ENCODE measurements at regions not wholly inside any gene's neighbourhood (a gene's known extent, or its start where the extent isn't known, plus 50 kb on each side); places are given as distances from the start of the nearest gene placed in this dataset.

DNA sequence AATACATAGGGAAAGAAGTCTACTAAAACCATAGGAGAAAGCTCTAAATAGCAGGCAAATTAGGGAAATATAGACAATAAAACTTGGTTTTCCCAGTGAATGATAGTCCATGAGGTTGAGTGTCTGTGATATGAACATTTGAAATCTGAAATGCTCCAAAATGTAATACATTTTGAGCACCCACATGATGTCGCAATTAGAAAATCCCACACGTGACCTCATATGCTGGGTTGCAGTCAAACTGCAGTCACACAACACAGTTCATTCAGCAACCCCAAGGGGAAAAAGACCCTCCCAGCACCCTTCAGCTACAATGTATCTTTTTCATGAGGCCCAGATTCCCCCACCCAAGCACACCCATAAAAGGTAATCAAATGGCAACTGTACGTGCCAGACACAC lies 155.6 kb downstream of the BTC start:
- no peak for DNase-seq (ENCODE audit: low read depth, low spot score)

DNA sequence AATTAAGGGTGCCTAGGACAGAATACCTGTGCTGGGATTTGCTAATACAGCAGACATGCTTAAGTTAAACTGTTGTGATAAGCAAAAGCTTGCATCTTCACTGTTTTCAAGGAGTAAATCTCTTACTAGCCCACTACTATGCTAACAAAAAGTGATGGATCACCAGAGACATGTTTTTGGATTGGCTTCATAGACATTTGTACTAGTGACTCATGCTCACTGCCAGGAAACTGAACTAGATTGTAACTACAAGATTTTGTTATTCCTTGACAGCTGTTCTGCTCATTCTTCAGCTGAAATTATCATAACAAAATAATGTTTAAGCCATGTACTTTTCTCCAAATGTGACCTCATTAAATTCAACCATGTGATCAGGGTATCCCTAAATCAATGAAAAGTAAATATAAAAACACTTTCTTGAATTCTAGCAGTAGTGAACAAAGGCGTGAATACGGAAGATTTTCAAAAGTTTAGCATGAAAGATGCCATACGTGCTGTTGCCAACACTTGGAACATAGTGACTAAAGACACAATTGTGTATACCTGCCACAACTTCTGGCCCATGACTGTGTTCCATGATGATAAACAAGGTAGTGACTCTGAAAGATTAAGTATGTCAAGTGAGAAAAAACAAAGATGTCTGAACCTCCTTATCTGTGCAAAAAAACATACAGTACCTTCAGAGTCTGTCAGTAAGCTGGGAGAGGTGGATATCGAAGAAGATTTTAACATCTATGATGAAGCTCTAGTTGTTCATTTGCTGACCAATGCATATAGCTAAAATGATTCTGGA lies 154.0 kb downstream of the BTC start:
- DNase-seq (ENCODE audit: low read depth, low spot score): peak; percentile 87
- TF ChIP-seq, protein P1, sequence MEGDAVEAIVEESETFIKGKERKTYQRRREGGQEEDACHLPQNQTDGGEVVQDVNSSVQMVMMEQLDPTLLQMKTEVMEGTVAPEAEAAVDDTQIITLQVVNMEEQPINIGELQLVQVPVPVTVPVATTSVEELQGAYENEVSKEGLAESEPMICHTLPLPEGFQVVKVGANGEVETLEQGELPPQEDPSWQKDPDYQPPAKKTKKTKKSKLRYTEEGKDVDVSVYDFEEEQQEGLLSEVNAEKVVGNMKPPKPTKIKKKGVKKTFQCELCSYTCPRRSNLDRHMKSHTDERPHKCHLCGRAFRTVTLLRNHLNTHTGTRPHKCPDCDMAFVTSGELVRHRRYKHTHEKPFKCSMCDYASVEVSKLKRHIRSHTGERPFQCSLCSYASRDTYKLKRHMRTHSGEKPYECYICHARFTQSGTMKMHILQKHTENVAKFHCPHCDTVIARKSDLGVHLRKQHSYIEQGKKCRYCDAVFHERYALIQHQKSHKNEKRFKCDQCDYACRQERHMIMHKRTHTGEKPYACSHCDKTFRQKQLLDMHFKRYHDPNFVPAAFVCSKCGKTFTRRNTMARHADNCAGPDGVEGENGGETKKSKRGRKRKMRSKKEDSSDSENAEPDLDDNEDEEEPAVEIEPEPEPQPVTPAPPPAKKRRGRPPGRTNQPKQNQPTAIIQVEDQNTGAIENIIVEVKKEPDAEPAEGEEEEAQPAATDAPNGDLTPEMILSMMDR (IDR thresholded peaks at IDR 0.05; ENCODE audit: low read depth, low read length): no peak
- in situ Hi-C loops (cut with HindIII; ENCODE audit: low sequenced_read_pairs): no loop called here
- H3K4me3 ChIP-seq (ENCODE audit: low read depth, low read length): no peak overlapping the region

More for the DNA sequence above, 155.6 kb downstream of the BTC start:
- TF ChIP-seq, protein P1 (IDR thresholded peaks at IDR 0.05; ENCODE audit: low read depth, low read length): no peak
- in situ Hi-C loops (cut with HindIII; ENCODE audit: low sequenced_read_pairs): no loop called here
- H3K4me3 ChIP-seq (ENCODE audit: low read depth, low read length): no peak overlapping the region

DNA sequence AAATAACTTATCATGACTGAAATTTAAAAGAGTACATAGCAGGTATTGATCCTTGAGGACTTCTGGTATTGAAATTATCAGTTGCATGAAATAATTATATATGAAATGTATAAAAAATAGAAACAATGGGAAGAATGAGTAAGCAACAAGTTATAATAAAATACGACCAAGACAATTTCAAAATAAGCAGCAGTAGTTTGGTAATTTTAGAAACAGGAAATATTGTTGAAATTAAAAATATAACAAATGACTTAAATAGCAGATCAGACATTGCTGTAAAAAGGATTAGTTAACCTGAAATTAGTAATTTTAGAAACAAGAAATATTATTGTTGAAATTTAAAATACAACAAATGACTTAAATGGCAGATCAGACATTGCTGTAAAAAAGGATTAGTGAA lies 152.3 kb downstream of the BTC start:
- TF ChIP-seq, protein P1 (IDR thresholded peaks at IDR 0.05; ENCODE audit: low read depth, low read length): no peak
- no peak for DNase-seq (ENCODE audit: low read depth, low spot score)
- H3K4me3 ChIP-seq (ENCODE audit: low read depth, low read length): no peak overlapping the region
- in situ Hi-C loops (cut with HindIII; ENCODE audit: low sequenced_read_pairs): no loop called here

DNA sequence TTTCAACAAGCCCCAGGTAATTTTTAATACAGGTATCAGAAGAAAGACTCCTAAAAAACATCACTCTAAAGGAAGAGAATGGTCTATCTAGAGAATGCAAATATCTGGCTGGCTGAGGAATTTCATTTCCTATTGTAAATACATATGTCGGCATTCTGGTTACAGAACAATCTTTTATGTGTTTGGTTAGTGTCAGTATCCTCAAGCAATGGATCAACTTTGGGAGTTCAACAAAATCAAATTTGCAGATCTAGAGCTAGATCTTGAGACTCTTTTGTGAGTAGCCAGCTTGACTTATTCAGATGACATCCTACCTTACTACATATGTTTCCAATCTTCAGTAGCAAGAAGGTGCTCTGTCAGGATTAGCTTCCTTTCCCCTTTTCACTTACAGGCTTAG lies 145.1 kb downstream of the BTC start:
- in situ Hi-C loops (cut with HindIII; ENCODE audit: low sequenced_read_pairs): no loop called here
- TF ChIP-seq, protein P1 (IDR thresholded peaks at IDR 0.05; ENCODE audit: low read depth, low read length): no peak
- DNase-seq (ENCODE audit: low read depth, low spot score): no peak
- H3K4me3 ChIP-seq (ENCODE audit: low read depth, low read length): no peak overlapping the region

DNA sequence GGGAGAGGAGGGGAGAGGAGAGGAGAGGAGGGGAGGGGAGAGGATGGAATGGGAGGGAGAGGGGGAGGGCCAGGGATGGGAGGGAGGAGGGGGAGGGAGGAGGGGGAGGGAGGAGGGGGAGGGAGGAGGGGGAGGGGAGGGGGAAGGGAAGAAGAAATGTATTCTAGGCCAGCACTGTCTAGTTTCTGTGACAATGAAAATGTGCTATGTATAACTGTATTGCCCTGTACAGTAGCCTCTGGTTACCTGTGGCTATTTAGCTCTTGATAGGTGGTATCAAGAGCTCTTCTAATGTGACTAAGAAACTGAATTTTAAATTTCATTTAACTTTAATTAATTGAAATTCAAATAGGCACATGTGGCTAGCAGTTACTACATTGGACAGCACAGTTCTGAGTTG lies 143.1 kb downstream of the BTC start:
- no peak for DNase-seq (ENCODE audit: low read depth, low spot score)
- H3K4me3 ChIP-seq (ENCODE audit: low read depth, low read length): no peak overlapping the region
- TF ChIP-seq, protein P1 (IDR thresholded peaks at IDR 0.05; ENCODE audit: low read depth, low read length): no peak
- in situ Hi-C loops (cut with HindIII; ENCODE audit: low sequenced_read_pairs): no loop called here

DNA sequence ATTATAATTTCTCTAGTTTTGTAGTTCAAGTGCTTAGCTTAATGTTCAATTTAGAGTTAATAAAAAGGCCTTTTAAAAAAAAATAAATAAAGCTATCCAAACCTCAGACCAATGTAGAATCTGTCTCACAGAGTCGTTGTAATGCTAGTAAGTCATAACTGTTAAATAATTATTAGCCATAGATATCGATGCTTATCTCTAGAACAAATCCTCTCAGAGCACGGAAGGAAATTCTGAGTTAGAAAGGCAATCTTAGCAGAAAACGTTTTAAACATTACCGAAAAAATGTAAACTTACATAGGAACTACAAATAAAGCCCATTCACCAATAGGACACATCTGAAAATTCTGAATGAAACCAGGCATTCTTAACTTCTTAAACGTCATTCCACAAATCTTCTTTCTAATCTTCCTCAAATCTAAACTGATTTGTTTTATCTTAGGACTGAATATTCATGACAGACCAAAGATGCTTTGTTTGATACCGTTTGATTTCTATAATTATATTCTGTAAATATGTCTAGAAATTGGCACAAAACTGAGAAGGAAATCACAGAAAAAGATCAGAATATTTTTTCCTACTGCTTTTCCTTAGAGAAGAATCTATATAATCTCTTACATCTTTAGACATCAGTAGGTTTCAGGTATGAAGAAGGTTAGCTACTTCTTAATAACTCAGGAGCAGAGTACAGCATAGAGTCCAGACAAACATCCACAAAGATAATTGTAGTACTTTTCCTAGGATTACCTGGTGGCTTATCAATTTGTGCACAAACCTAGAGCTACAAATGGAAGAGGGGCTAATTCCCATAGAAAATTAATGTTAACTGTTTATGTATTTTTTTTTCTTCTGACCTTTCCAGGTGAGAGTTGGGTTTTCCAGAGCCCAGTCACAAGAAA lies 140.7 kb downstream of the BTC start:
- TF ChIP-seq, protein P1 (IDR thresholded peaks at IDR 0.05; ENCODE audit: low read depth, low read length): no peak
- DNase-seq (ENCODE audit: low read depth, low spot score): no peak

More for the DNA sequence above, 140.7 kb downstream of the BTC start:
- in situ Hi-C loops (cut with HindIII; ENCODE audit: low sequenced_read_pairs): no loop called here
- no peak overlapping the region for H3K4me3 ChIP-seq (ENCODE audit: low read depth, low read length)

All from astrocyte of the spinal cord (primary cell).